HL-60/S4 treated with phorbol 12-myristate 13-acetate at 8.2 ng/mL for 4 days and 3 days (cell line): ENCODE measurements at regions not wholly inside any gene's neighbourhood (a gene's known extent, or its start where the extent isn't known, plus 50 kb on each side); places are given as distances from the start of the nearest gene placed in this dataset.

Source experiments
- in situ Hi-C: fragments of 300-500 bp; cut with MboI; formaldehyde crosslinking; loops from 2 replicates; pipeline ENCODE4 v1.15.0; 2022; ENCODE audit warnings: low sequenced_read_pairs

- in situ Hi-C loops: no loop called here
Observed at GRCh38 chr2:173854840-173855239, 110.3 kb downstream of the SP3 start.

- in situ Hi-C loops: no loop called here
Observed at GRCh38 chr2:173855661-173856060, 109.5 kb downstream of the SP3 start.
